ENCODE measurements at regions not wholly inside any gene's neighbourhood (a gene's known extent, or its start where the extent isn't known, plus 50 kb on each side); places are given as distances from the start of the nearest gene placed in this dataset.

- no peak for TF ChIP-seq CTCF (IDR thresholded peaks at IDR 0.05 in 2 of 3, conservative IDR thresholded peaks at IDR 0.05 in 1 of 3; ENCODE audit: borderline replicate concordance in 1 of 3, insufficient read depth in 1 of 3, low read depth in 2 of 3, low read length in 2 of 3)
- no peak for TF ChIP-seq CEBPB (IDR thresholded peaks at IDR 0.05; ENCODE audit: low read depth)
- no peak for TF ChIP-seq POLR2AphosphoS5 (IDR thresholded peaks at IDR 0.05; ENCODE audit: low read depth, low read length)
- TF ChIP-seq SP1 (IDR thresholded peaks at IDR 0.05; ENCODE audit: low read depth): no peak
- TF ChIP-seq MAX (IDR thresholded peaks at IDR 0.05): no peak
- no peak for TF ChIP-seq POLR2A (IDR thresholded peaks at IDR 0.05; ENCODE audit: borderline replicate concordance, extremely low read depth, insufficient read depth, insufficient read length)
- no peak for TF ChIP-seq EZH2 (IDR thresholded peaks at IDR 0.05)
- TF ChIP-seq RAD21 (IDR thresholded peaks at IDR 0.05; ENCODE audit: low read depth): no peak
- no peak for TF ChIP-seq YY1 (IDR thresholded peaks at IDR 0.05; ENCODE audit: extremely low read depth, insufficient replicate concordance, low read depth, low read length)
- TF ChIP-seq ELF1 (IDR thresholded peaks at IDR 0.05; ENCODE audit: borderline replicate concordance, low read depth): no peak
- TF ChIP-seq TCF7L2 (IDR thresholded peaks at IDR 0.05; ENCODE audit: borderline replicate concordance, extremely low read depth, insufficient read depth, insufficient read length): no peak
- TF ChIP-seq REST (IDR thresholded peaks at IDR 0.05; ENCODE audit: low read depth): no peak
- no peak for TF ChIP-seq ATF3 (IDR thresholded peaks at IDR 0.05)
- no peak for TF ChIP-seq JUND (IDR thresholded peaks at IDR 0.05)
Observed at GRCh38 chr6:126747728-126748540, 370.5 kb upstream of the RSPO3 start.
